Germinal center (tissue), 1 donor: ENCODE measurements at regions not wholly inside any gene's neighbourhood (a gene's known extent, or its start where the extent isn't known, plus 50 kb on each side); places are given as distances from the start of the nearest gene placed in this dataset.
"Not testable (repeated sequence)": the region's sequence is repeated elsewhere in the genome, so short reads cannot be mapped to it uniquely, and the experiment has no call there.

Experiments used
- DNase-seq: peaks from one replicate; pipeline ENCODE4 v3.0.0; 2012; ENCODE audit warnings: mixed read lengths, low spot score

GRCh38 chr5:101505891-101506570 is 602.9 kb upstream of the ST8SIA4 start:
- DNase-seq = no peak

GRCh38 chr5:101482931-101483330 is 579.8 kb upstream of the ST8SIA4 start:
- no peak for DNase-seq

GRCh38 chr5:101473483-101473882 is 570.4 kb upstream of the ST8SIA4 start:
- no peak for DNase-seq

- no peak for DNase-seq
These were observed 558.4 kb upstream of the ST8SIA4 start for GRCh38 chr5:101461455-101461854.

GRCh38 chr5:101458587-101458986 is 555.5 kb upstream of the ST8SIA4 start:
- no peak for DNase-seq

- DNase-seq = no peak
These were observed 552.8 kb upstream of the ST8SIA4 start for GRCh38 chr5:101455851-101456250.

GRCh38 chr5:101455048-101455447 is 552.0 kb upstream of the ST8SIA4 start:
- no peak for DNase-seq

- not testable (repeated sequence) for DNase-seq
These were observed 539.2 kb upstream of the ST8SIA4 start for GRCh38 chr5:101442281-101442680.

- DNase-seq = no peak
These were observed 537.1 kb upstream of the ST8SIA4 start for GRCh38 chr5:101440173-101440572.

GRCh38 chr5:101437351-101437750 is 534.3 kb upstream of the ST8SIA4 start:
- DNase-seq = no peak

GRCh38 chr5:101435768-101436167 is 532.7 kb upstream of the ST8SIA4 start:
- DNase-seq = no peak

GRCh38 chr5:101431201-101431600 is 528.1 kb upstream of the ST8SIA4 start:
- DNase-seq = no peak

- no peak for DNase-seq
These were observed 527.5 kb upstream of the ST8SIA4 start for GRCh38 chr5:101430551-101430950.

GRCh38 chr5:101429241-101429640 is 526.2 kb upstream of the ST8SIA4 start:
- no peak for DNase-seq

GRCh38 chr5:101425339-101425859 is 522.3 kb upstream of the ST8SIA4 start:
- DNase-seq = no peak

GRCh38 chr5:101424530-101425175 is 521.6 kb upstream of the ST8SIA4 start:
- no peak for DNase-seq

GRCh38 chr5:101418713-101419118 is 515.6 kb upstream of the ST8SIA4 start:
- no peak for DNase-seq

GRCh38 chr5:101404531-101404930 is 501.4 kb upstream of the ST8SIA4 start:
- no peak for DNase-seq

- DNase-seq = no peak
These were observed 490.8 kb upstream of the ST8SIA4 start for GRCh38 chr5:101393795-101394450.

- DNase-seq = no peak
These were observed 487.2 kb upstream of the ST8SIA4 start for GRCh38 chr5:101390151-101390908.

- DNase-seq = no peak
These were observed 482.2 kb upstream of the ST8SIA4 start for GRCh38 chr5:101385276-101385675.

- DNase-seq = no peak
These were observed 467.1 kb upstream of the ST8SIA4 start for GRCh38 chr5:101370181-101370580.
